HG02970 (cell line): ENCODE measurements at regions not wholly inside any gene's neighbourhood (a gene's known extent, or its start where the extent isn't known, plus 50 kb on each side); places are given as distances from the start of the nearest gene placed in this dataset.
"Not testable (repeated sequence)": the region's sequence is repeated elsewhere in the genome, so short reads cannot be mapped to it uniquely, and the experiment has no call there.

Experiments used
- ATAC-seq: cut with Tn5 transposase; IDR thresholded peaks from one replicate; pipeline ENCODE4 v1.9.1; 2021; ENCODE audit warnings: mild to moderate bottlenecking, moderate library complexity, moderate number of reproducible peaks; ENCODE audit not compliant: unreplicated experiment, low FRiP score

GRCh38 chr5:33049842-33050241 is 338.7 kb downstream of the NPR3 start:
- no peak for ATAC-seq

- no peak for ATAC-seq
Observed at GRCh38 chr5:33059081-33059480, 348.0 kb downstream of the NPR3 start.

- no peak for ATAC-seq
Observed at GRCh38 chr5:33065131-33065530, 354.0 kb downstream of the NPR3 start.

- ATAC-seq, result no peak
Observed at GRCh38 chr5:33067291-33067690, 356.2 kb downstream of the NPR3 start.

- no peak for ATAC-seq
Observed at GRCh38 chr5:33068786-33069185, 357.7 kb downstream of the NPR3 start.

GRCh38 chr5:33072296-33072695 is 361.2 kb downstream of the NPR3 start:
- no peak for ATAC-seq

- ATAC-seq, result no peak
Observed at GRCh38 chr5:33072726-33073125, 361.6 kb downstream of the NPR3 start.

GRCh38 chr5:33073881-33074327 is 362.8 kb downstream of the NPR3 start:
- no peak for ATAC-seq

GRCh38 chr5:33074548-33074947 is 363.4 kb downstream of the NPR3 start:
- no peak for ATAC-seq

- ATAC-seq, result no peak
Observed at GRCh38 chr5:33075731-33076130, 364.6 kb downstream of the NPR3 start.

GRCh38 chr5:33079548-33079947 is 361.2 kb upstream of the TARS1 start:
- no peak for ATAC-seq

- ATAC-seq, result no peak
Observed at GRCh38 chr5:33080287-33080686, 360.5 kb upstream of the TARS1 start.

- ATAC-seq, result no peak
Observed at GRCh38 chr5:33088176-33088575, 352.6 kb upstream of the TARS1 start.

GRCh38 chr5:33091571-33092363 is 349.0 kb upstream of the TARS1 start:
- ATAC-seq, result no peak

- no peak for ATAC-seq
Observed at GRCh38 chr5:33092719-33093118, 348.0 kb upstream of the TARS1 start.

- no peak for ATAC-seq
Observed at GRCh38 chr5:33102551-33102950, 338.2 kb upstream of the TARS1 start.

- no peak for ATAC-seq
Observed at GRCh38 chr5:33105521-33105941, 335.2 kb upstream of the TARS1 start.

- ATAC-seq, result not testable (repeated sequence)
Observed at GRCh38 chr5:33110496-33110895, 330.3 kb upstream of the TARS1 start.

GRCh38 chr5:33114361-33114760 is 326.4 kb upstream of the TARS1 start:
- ATAC-seq, result no peak

GRCh38 chr5:33115467-33115866 is 325.3 kb upstream of the TARS1 start:
- no peak for ATAC-seq

GRCh38 chr5:33118761-33119415 is 321.9 kb upstream of the TARS1 start:
- ATAC-seq, result no peak

GRCh38 chr5:33120671-33121070 is 320.1 kb upstream of the TARS1 start:
- ATAC-seq, result no peak
